ENCODE measurements at regions not wholly inside any gene's neighbourhood (a gene's known extent, or its start where the extent isn't known, plus 50 kb on each side); places are given as distances from the start of the nearest gene placed in this dataset.

GRCh38 chr12:111226680-111227079, 142.2 kb downstream of the PHETA1 start:
- DNase-seq (ENCODE audit: low read depth), result no peak
- H3K4me3 ChIP-seq (ENCODE audit: low read depth, low read length), result no peak overlapping the region
- no peak for TF ChIP-seq CTCF (IDR thresholded peaks at IDR 0.05; ENCODE audit: low read depth, low read length, missing control alignments)
- in situ Hi-C loops (cut with HindIII; ENCODE audit: low sequenced_read_pairs), result no loop called here

DNA sequence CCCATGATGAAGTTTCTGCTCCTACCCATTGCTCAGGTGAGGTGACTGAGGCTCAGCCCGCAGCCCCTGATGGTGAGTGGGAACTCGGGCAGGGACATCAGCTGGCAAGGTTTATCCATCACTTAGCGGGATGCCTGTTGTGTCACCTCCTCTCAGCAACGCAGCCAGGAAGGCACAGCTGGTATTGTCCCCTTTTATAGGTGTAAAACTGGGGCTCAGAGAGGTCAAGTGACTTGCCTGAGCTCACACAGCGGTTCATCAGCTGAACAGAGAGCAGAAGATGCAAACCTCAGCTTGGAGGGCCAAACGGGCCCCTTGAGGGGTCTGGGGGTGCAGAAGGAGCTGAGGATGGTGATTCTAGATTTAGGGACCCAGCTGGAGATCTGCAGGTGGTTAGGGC, 143.6 kb downstream of the PHETA1 start:
- no peak overlapping the region for H3K4me3 ChIP-seq (ENCODE audit: low read depth, low read length)
- in situ Hi-C loops (cut with HindIII; ENCODE audit: low sequenced_read_pairs), result no loop called here
- no peak for DNase-seq (ENCODE audit: low read depth)
- TF ChIP-seq CTCF (IDR thresholded peaks at IDR 0.05; ENCODE audit: low read depth, low read length, missing control alignments), result no peak

DNA sequence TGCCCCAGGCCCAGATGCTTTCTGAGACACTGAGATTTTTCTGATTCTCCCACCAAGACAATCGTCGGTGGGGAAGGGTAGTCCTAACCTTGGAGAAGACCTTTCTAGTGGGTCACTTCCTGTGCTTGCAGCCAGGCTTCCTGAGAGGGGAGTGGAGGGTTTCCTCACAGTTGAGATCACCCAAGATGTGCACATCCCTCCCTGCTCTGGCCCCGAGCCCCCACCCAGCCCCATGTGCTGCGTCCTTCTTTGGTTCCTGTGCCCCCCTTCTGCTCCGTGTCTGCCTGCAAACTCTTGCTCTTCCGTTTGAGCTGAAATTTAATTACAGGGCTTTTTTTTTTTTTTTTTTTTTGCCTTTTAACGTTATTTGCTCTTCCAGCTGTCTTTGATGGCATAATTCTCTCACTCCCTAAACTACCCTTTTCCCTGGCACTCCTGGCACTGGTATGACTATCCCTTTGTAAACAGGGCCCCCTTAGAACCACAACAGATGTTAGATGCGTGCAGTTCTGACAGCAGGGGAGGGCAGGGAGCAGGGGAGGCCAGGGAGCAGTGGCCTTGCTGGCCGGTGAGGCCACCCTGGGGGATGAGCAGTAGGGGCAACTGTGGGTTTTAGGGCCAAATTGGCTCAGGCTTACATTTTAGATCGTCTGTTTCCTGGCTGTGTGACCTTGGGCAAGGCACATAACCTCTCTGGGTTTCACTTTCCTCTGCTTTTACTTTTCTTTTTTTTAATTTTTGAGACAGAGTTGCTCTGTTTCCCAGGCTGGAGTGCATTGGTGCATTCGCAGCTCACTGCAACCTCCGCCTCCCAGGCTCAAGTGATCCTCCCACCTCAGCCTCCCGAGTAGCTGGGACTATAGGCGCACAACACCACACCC, 144.5 kb downstream of the PHETA1 start:
- H3K4me3 ChIP-seq (ENCODE audit: low read depth, low read length), result no peak overlapping the region
- in situ Hi-C loops (cut with HindIII; ENCODE audit: low sequenced_read_pairs), result no loop called here
- no peak for DNase-seq (ENCODE audit: low read depth)
- TF ChIP-seq CTCF (IDR thresholded peaks at IDR 0.05; ENCODE audit: low read depth, low read length, missing control alignments), result no peak

GRCh38 chr12:111222523-111222922, 146.4 kb downstream of the PHETA1 start:
- no peak overlapping the region for H3K4me3 ChIP-seq (ENCODE audit: low read depth, low read length)
- no peak for TF ChIP-seq CTCF (IDR thresholded peaks at IDR 0.05; ENCODE audit: low read depth, low read length, missing control alignments)
- DNase-seq (ENCODE audit: low read depth), result no peak
- in situ Hi-C loops (cut with HindIII; ENCODE audit: low sequenced_read_pairs), result no loop called here

- H3K4me3 ChIP-seq (ENCODE audit: low read depth, low read length), result no peak overlapping the region
- TF ChIP-seq CTCF (IDR thresholded peaks at IDR 0.05; ENCODE audit: low read depth, low read length, missing control alignments), result no peak
- in situ Hi-C loops (cut with HindIII; ENCODE audit: low sequenced_read_pairs), result no loop called here
- DNase-seq (ENCODE audit: low read depth), result no peak
Observed at GRCh38 chr12:111222027-111222414, 146.9 kb downstream of the PHETA1 start.

DNA sequence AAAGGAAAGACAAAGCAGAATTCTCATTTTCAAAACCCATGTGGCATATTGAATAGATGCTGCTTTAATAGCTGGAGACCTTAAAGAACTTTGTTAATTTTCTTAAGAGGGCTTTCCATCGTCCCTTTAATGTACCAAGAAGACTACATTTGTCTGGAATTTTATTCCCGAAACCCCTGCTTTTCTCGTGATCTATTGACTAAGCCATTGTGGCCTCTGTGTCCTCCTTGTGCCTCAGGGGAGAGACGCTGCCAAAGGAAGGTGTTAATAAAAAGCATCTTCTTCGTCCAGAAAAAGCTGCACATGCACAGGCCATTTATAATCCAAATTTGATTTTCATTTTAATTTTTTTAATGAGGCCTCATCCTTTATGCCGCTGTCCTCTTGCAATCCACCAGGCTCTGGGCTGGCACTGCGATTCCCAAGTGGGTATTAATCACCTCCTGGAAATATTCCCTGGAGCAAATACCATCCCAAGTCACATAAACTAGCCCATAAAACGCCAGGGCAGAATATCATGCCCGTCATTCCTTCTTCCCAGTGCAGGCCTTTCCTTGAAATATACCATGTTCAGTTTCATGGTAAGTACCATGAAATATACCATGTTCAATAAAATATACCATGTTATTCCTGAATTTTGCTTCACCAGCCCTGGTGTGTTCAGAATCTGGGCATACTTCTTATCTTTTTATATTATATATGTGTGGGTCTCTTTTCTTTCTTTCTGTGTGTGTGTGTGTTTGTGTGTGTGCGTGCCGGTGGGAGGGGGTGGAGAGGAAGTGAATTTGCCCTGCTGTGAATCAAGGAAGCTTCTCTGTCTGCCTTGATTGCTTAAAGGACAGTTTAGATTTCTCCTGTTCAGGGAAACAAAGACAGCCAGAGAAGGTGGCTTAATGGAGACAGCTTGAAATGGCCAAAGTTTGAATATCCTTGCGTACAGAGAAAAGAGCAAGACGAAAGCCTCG, 147.6 kb downstream of the PHETA1 start:
- TF ChIP-seq CTCF (IDR thresholded peaks at IDR 0.05; ENCODE audit: low read depth, low read length, missing control alignments), result no peak
- no peak overlapping the region for H3K4me3 ChIP-seq (ENCODE audit: low read depth, low read length)
- no peak for DNase-seq (ENCODE audit: low read depth)
- in situ Hi-C loops (cut with HindIII; ENCODE audit: low sequenced_read_pairs), result no loop called here

Data from astrocyte of the cerebellum (primary cell).